HUES64 (cell line): ENCODE measurements at regions not wholly inside any gene's neighbourhood (a gene's known extent, or its start where the extent isn't known, plus 50 kb on each side); places are given as distances from the start of the nearest gene placed in this dataset.

Experiments
- H3K27ac ChIP-seq: 2 replicates; pipeline ENCODE4 v1.7.0; 2013; ENCODE audit warnings: low read depth, low read length, inconsistent platforms
- H3K27me3 ChIP-seq: 2 replicates; pipeline ENCODE4 v1.6.1; 2013; ENCODE audit warnings: mild to moderate bottlenecking, low read length; ENCODE audit not compliant: insufficient read depth
- H3K36me3 ChIP-seq: 2 replicates; pipeline ENCODE4 v1.6.1; 2013; ENCODE audit warnings: mild to moderate bottlenecking, low read length; ENCODE audit not compliant: insufficient read depth
- H3K4me1 ChIP-seq: 2 replicates; pipeline ENCODE4 v1.6.1; 2013; ENCODE audit warnings: mild to moderate bottlenecking, low read length, moderate library complexity; ENCODE audit not compliant: insufficient read depth
- H3K4me3 ChIP-seq: 2 replicates; pipeline ENCODE4 v1.5.1; 2013; ENCODE audit warnings: mild to moderate bottlenecking, low read length, moderate library complexity
- H3K9ac ChIP-seq: 2 replicates; pipeline ENCODE4 v1.6.1; 2013; ENCODE audit warnings: mild to moderate bottlenecking, low read depth, low read length
- H3K9me3 ChIP-seq: 2 replicates; pipeline ENCODE4 v1.6.1; 2013; ENCODE audit warnings: low read depth, low read length; ENCODE audit not compliant: insufficient read depth
- WGBS: fragments of 150-250, 120-280 bp; methylation state at CpG from one replicate; pipeline ENCODE4 v1.1.7; 2013; ENCODE audit warnings: missing lambda C conversion rate; 5-methylcytosine and 5-hydroxymethylcytosine counted together

DNA sequence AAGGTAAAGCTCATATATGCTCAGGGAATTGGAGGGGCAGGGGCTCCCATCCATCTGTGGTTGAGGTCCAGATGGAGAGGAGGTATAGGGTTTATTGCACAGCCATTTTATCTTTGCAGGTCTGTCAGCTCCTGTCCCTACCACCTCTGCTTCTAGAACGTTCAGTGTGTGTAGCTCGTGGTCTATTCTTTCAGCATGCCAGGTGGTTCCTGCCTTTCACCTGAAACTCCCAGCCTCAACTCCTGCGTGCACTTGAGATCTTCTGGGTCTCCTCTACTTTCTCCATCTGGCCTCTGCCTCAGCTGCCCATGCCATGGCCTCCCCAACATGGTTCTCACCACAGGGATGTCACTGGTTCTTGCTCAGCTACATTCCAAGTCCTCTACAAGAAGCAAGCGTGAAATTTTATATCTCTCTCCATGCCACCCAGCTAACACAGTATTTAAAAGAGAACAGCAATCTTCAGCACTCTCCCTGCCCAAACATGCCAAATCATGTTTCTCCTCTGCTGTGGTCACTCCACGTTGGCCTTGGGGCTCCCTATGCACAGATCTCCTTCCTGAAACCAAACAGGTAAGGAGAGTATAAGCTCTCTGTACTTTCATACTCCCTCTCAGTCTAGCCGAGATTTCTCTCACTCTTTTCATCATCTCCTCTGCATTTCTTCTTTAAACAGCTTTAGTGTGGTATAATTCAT lies 157.8 kb upstream of the TRPC6 start:
- Histone ChIP-seq H3K9ac (no peak overlapping the region), H3K27me3 (no peaks in the 10 kb centered on the region), H3K9me3 (no peaks in the 10 kb centered on the region), H3K36me3 (no peaks in the 10 kb centered on the region), H3K4me1 (no peaks in the 10 kb centered on the region; the same call in 1 of the 2 replicates), H3K27ac (no peak overlapping the region), H3K4me3 (no peak overlapping the region)
- WGBS = 94% methylated on average over 6 of the region's 6 CpGs

DNA sequence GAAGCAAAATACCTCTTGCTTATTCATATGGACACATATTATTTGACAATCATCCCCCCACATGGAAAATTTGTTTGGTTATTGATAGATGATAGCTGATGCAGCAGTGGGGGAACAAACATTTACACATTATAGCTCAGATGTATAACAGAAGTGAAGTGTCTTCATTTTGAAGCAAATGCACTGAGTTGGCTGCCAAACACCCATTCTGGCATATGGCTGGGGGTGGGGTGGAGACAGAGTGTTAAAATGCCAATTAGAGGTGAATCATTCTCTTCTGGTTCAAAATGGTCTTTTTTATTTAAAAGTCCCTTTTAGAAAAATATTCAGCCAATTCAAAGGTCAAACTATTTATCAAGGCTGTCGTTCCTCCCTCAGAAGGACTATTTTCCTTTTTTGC lies 157.3 kb upstream of the TRPC6 start:
- H3K36me3 ChIP-seq = no peaks in the 10 kb centered on the region
- WGBS = 70% methylated on average over 1 of the region's 1 CpG
- no peak overlapping the region for H3K4me3 ChIP-seq
- no peak overlapping the region for H3K27ac ChIP-seq
- H3K27me3 ChIP-seq = no peaks in the 10 kb centered on the region
- H3K4me1 ChIP-seq = no peaks in the 10 kb centered on the region; the same call in 1 of the 2 replicates
- no peaks in the 10 kb centered on the region for H3K9me3 ChIP-seq
- no peak overlapping the region for H3K9ac ChIP-seq

DNA sequence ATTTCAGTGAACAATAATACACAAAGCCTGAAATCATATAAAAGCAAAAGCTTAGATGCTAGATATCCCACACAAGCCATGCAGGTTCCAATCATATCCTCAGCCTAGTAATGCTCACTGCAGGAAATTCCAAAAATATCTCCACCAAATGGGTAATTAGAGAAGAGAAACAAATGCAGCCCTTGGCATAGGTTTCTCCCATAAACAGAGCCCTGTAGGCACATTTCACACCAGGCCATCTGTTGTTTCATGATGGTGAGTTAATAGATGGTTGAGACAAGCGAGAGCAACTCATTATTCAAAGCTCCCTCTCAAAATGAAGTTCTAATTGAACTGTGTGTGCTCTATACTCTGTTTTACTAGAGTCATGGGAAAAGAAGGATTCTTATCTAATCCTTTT lies 154.6 kb upstream of the TRPC6 start:
- H3K9me3 ChIP-seq = no peaks in the 10 kb centered on the region
- no CpG with 5 or more reads among the region's 1 CpG for WGBS
- H3K27ac ChIP-seq = no peak overlapping the region
- no peaks in the 10 kb centered on the region; the same call in 1 of the 2 replicates for H3K4me1 ChIP-seq
- no peaks in the 10 kb centered on the region for H3K27me3 ChIP-seq
- H3K4me3 ChIP-seq = no peak overlapping the region
- H3K36me3 ChIP-seq = no peaks in the 10 kb centered on the region
- H3K9ac ChIP-seq = no peak overlapping the region

DNA sequence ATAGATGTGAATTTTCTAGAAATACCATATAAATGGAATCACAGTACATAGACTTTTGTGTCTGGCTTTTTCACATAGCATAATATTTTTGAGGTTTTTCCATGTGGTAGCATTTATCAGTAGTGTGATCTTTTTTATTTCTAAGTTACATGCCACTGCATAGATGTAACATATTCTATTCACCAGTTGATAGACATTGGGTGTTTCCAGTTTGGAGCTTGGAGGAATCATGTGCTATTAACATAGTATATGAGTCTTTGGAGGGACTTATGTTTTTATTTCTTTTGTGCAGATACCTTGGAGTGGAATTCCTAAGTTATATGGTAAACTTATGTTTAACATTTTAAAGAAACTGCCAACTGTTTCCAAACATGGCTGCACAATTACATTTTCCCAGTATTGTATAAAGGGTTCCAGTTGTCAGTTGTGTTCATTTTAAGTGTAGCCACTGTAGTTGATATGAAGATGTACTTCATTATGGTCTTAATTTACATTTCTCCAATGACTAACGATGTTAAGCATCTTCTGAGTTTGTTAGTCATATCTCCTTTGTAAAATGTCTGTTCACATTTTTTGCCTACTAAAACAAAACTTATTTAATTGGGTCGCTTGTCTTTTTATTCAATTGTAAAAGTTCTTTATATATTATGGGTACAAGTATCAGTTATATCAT lies 145.7 kb upstream of the TRPC6 start:
- WGBS = no CpG with 5 or more reads among the region's 2 CpGs
- no peak overlapping the region for H3K9ac ChIP-seq
- no peak overlapping the region for H3K4me3 ChIP-seq
- no peaks in the 10 kb centered on the region for H3K9me3 ChIP-seq
- H3K4me1 ChIP-seq = peaks cover 4% of the 10 kb centered on the region; the same call in 1 of the 2 replicates
- H3K27me3 ChIP-seq = no peaks in the 10 kb centered on the region
- no peaks in the 10 kb centered on the region for H3K36me3 ChIP-seq
- H3K27ac ChIP-seq = no peak overlapping the region

DNA sequence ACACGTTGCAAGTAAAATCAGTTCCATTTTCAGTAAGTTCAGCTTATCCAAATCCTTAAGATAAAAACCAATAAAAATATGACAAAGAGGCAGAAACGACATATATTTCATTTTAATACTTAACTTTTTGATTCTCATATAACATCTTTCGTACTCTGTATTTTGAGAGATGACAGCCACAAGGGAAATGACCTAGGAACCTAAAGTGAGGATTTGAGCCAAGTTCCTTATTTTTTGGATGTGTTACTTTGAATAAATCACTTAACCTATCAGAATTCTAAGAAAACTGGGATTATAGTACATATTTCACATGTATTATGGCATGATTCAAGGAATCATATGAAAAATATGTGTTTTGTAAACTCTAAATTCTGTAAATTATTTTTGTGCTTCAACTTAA lies 143.6 kb upstream of the TRPC6 start:
- Histone ChIP-seq H3K27me3 (no peaks in the 10 kb centered on the region), H3K36me3 (no peaks in the 10 kb centered on the region), H3K4me1 (peaks cover 4% of the 10 kb centered on the region; the same call in 1 of the 2 replicates), H3K9me3 (no peaks in the 10 kb centered on the region), H3K27ac (no peak overlapping the region), H3K4me3 (no peak overlapping the region), H3K9ac (no peak overlapping the region)
- WGBS = 90% methylated on average over 3 of the region's 3 CpGs

DNA sequence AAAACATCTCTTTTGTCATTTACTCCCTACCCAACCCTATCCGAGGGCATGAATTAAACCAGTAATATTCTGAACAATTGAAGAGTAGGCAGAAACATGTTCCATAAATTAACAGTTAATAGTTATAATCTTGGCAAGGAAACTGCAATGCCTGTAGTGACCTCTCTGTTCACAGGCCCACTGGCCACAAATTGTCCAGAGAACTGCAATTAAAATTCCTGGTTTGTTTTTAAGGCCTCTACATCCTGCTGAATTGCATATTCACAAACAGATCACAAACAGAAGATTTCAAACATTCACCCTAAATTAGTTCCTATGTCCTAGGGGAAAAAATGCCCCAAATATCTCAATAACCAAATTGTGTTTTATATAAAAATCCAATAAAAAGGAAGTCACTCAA lies 143.2 kb upstream of the TRPC6 start:
- no peaks in the 10 kb centered on the region for H3K9me3 ChIP-seq
- peaks cover 4% of the 10 kb centered on the region; the same call in 1 of the 2 replicates for H3K4me1 ChIP-seq
- no peak overlapping the region for H3K27ac ChIP-seq
- no peak overlapping the region for H3K4me3 ChIP-seq
- no peaks in the 10 kb centered on the region for H3K36me3 ChIP-seq
- WGBS = no CpG with 5 or more reads among the region's 1 CpG
- no peaks in the 10 kb centered on the region for H3K27me3 ChIP-seq
- H3K9ac ChIP-seq = no peak overlapping the region

DNA sequence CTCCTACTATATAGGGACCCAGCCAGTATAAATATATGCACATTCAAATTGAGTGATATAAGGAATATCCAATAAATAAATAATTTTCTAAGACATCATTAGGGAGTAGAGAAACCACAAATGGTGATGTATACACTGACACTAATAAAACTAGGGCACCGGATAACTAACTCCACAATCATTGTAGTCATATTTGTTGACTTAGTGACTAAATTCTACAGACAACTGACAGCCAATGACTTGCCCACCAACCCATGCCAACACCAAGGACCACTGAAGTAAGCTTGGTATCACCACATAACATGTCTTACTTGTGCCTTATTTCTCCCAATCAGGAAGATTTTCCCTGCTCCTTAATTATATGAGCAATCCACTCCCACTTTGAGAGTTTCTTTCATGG lies 139.6 kb upstream of the TRPC6 start:
- Histone ChIP-seq H3K4me3 (no peak overlapping the region), H3K9me3 (no peaks in the 10 kb centered on the region), H3K27ac (no peak overlapping the region), H3K36me3 (no peaks in the 10 kb centered on the region), H3K4me1 (peaks cover 4% of the 10 kb centered on the region; the same call in 1 of the 2 replicates), H3K9ac (no peak overlapping the region), H3K27me3 (no peaks in the 10 kb centered on the region)
- WGBS = no CpG with 5 or more reads among the region's 1 CpG

DNA sequence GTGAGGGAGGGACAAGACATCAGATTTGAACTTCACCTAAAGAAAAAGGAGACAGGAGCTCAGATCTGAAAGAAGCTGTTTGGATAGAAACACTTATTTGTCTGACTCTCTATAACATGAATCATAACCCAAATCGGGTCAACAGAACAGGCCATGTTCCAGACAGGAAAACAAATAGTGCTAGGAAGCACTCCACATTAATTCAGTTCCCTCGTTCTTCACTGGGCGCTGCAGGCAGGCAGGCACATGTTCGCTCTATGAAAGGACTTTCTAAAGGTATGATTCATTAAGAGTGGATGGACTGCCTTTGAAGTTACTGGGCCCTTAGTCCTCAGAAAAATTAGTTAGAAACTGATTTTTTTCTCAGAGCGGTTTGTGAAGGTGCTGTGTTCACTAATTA lies 137.5 kb upstream of the TRPC6 start:
- H3K36me3 ChIP-seq = no peaks in the 10 kb centered on the region
- H3K27me3 ChIP-seq = no peaks in the 10 kb centered on the region
- WGBS = 93% methylated on average over 5 of the region's 5 CpGs
- H3K4me3 ChIP-seq = no peak overlapping the region
- peaks cover 4% of the 10 kb centered on the region; the same call in 1 of the 2 replicates for H3K4me1 ChIP-seq
- H3K9ac ChIP-seq = no peak overlapping the region
- no peaks in the 10 kb centered on the region for H3K9me3 ChIP-seq
- no peak overlapping the region for H3K27ac ChIP-seq

DNA sequence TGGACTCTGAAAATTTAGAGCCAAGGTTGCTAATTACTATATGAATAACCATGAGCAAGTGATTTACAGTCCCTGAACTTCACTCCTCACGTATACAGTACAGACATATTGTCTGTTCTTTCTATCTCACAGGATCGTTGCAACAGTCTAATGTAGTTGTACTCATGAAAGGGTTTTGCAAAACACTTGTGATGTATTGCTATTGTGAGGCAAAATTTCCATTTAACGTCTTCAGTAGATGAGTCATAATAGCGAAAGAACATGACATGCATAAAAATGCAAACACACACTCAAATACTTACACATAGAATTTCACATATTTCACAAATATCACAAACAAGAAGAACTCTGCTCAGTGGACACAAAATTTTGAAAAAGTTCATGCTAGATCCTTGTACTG lies 134.6 kb upstream of the TRPC6 start:
- no peak overlapping the region for H3K27ac ChIP-seq
- H3K9me3 ChIP-seq = no peaks in the 10 kb centered on the region
- H3K4me3 ChIP-seq = no peak overlapping the region
- no peaks in the 10 kb centered on the region for H3K27me3 ChIP-seq
- H3K36me3 ChIP-seq = no peaks in the 10 kb centered on the region
- 94% methylated on average over 4 of the region's 4 CpGs for WGBS
- H3K9ac ChIP-seq = no peak overlapping the region
- no peaks in the 10 kb centered on the region for H3K4me1 ChIP-seq

DNA sequence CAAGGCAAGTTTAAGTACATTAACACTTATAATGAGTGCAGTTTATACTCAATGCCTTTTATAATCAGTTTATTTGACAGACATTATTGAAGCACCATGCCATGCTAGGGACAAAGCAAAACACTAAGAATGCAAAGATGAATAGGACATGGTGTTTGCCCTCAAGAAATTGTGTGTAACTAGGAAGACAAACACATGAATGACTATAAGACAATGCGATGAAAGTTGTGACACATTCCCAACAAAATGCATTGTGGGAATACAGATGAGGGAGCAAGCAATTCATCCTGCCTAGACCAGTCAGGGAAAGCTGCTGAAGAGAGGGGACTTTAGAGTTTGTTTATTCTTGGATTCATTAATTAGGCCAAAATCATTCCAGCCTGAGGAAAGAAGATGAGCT lies 133.8 kb upstream of the TRPC6 start:
- Histone ChIP-seq H3K27me3 (no peaks in the 10 kb centered on the region), H3K4me1 (no peaks in the 10 kb centered on the region), H3K9ac (no peak overlapping the region), H3K4me3 (no peak overlapping the region), H3K9me3 (no peaks in the 10 kb centered on the region), H3K27ac (no peak overlapping the region), H3K36me3 (no peaks in the 10 kb centered on the region)
- 95% methylated on average over 1 of the region's 1 CpG for WGBS

DNA sequence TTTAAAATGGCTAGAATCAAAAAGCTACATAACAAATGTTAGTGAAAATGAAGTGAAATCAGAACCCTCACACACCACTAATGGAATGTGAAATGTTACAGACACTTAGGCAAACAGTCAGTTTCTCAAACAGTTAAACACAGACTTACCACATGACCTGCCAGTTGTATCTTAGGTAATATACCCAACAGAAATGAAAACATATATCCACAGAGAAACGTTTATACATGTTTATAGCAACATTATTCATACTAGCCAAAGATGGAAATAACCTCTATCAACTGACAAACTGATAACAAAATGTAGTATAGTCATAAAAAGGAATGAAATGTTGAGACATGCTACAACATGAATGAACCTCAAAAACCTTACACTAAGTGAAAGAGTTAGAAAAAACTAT lies 131.5 kb upstream of the TRPC6 start:
- H3K9me3 ChIP-seq = no peaks in the 10 kb centered on the region
- no peak overlapping the region for H3K9ac ChIP-seq
- no peak overlapping the region for H3K27ac ChIP-seq
- 71% methylated on average over 1 of the region's 1 CpG for WGBS
- H3K4me3 ChIP-seq = no peak overlapping the region
- H3K4me1 ChIP-seq = no peaks in the 10 kb centered on the region
- no peaks in the 10 kb centered on the region for H3K36me3 ChIP-seq
- no peaks in the 10 kb centered on the region for H3K27me3 ChIP-seq
